Activated CD8-positive, alpha-beta T cell treated with anti-CD3 and anti-CD28 coated beads for 36 hours (primary cell): ENCODE measurements at regions not wholly inside any gene's neighbourhood (a gene's known extent, or its start where the extent isn't known, plus 50 kb on each side); places are given as distances from the start of the nearest gene placed in this dataset.

Experiments used
- ATAC-seq: fragments of 200-7000 bp; cut with Tn5 transposase; one replicate; pipeline ENCODE4 v1.10.0; 2021; ENCODE audit warnings: mild to moderate bottlenecking, moderate library complexity
- CTCF ChIA-PET: fragments of 350-600 bp; sonication (Branson Sonifier 250); formaldehyde crosslinking; loops from one replicate; lab custom pipeline; 2021; ENCODE audit warnings: antibody characterized with exemption; lab: Charles Lee
- POLR2A ChIA-PET: fragments of 350-600 bp; sonication (Branson Sonifier 250); formaldehyde crosslinking; loops from one replicate; lab custom pipeline; 2021; ENCODE audit warnings: antibody characterized with exemption; lab: Charles Lee
- DNase-seq: peaks from one replicate; pipeline ENCODE4 v3.0.0-alpha.2; 2020
- H3K27ac Mint-ChIP-seq: one replicate; pipeline ENCODE4 v1.8.0; 2021; ENCODE audit warnings: mild to moderate bottlenecking, mixed read lengths
- H3K27me3 Mint-ChIP-seq: one replicate; pipeline ENCODE4 v1.8.0; 2021; ENCODE audit warnings: mixed read lengths
- H3K36me3 Mint-ChIP-seq: one replicate; pipeline ENCODE4 v1.8.0; 2021; ENCODE audit warnings: low read depth, mixed read lengths
- H3K4me1 Mint-ChIP-seq: one replicate; pipeline ENCODE4 v1.8.0; 2021; ENCODE audit warnings: low read depth, mixed read lengths
- H3K4me3 Mint-ChIP-seq: one replicate; pipeline ENCODE4 v1.8.0; 2021; ENCODE audit warnings: mild to moderate bottlenecking, moderate library complexity, mixed read lengths
- H3K9me3 Mint-ChIP-seq: one replicate; pipeline ENCODE4 v1.8.0; 2021; ENCODE audit warnings: mixed read lengths
- intact Hi-C: fragments of 100-400 bp; cut with micrococcal nuclease; formaldehyde crosslinking; loops from one replicate; pipeline ENCODE4 v1.10.0; 2022
- TF ChIP-seq, protein P1 (sequence below): fragments of 200-600 bp; IDR thresholded peaks from one replicate; pipeline ENCODE4 v1.8.0; 2022; ENCODE audit warnings: antibody characterized with exemption, mild to moderate bottlenecking

DNA sequence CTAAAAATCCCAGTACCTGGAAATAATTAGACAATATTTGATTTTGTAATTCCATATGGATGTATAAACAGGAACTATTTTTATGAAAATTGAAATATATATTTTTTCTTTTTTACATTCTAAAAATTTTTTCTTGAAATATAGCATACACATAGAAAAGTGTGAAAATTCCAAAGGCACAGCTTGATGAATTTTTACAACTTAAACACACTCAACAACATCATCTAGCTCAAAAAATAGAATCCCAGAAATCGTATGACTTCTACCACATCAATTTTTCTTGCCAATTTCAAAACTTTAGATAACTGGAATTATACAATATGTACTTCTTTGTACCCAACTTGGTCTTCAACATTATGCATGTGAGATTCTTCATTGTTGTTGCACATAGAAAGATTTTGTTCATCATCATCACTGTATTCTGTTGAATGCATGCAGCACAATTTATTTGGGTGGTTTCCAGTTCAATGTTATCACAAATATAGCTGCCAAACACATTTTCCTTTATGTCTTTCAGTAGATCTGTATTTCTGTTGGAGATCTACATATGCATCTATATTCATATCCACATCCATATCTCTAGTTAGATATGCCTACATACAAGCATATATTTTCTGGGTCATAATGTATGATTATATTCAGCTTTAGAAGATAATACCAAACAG lies 340.7 kb upstream of the SLIT2 start:
- no peak overlapping the region for H3K27ac Mint-ChIP-seq
- H3K27me3 Mint-ChIP-seq = no peaks in the 10 kb centered on the region
- no peak overlapping the region for H3K4me3 Mint-ChIP-seq
- CTCF ChIA-PET = no interaction called here
- no peak for DNase-seq
- TF ChIP-seq, protein P1, sequence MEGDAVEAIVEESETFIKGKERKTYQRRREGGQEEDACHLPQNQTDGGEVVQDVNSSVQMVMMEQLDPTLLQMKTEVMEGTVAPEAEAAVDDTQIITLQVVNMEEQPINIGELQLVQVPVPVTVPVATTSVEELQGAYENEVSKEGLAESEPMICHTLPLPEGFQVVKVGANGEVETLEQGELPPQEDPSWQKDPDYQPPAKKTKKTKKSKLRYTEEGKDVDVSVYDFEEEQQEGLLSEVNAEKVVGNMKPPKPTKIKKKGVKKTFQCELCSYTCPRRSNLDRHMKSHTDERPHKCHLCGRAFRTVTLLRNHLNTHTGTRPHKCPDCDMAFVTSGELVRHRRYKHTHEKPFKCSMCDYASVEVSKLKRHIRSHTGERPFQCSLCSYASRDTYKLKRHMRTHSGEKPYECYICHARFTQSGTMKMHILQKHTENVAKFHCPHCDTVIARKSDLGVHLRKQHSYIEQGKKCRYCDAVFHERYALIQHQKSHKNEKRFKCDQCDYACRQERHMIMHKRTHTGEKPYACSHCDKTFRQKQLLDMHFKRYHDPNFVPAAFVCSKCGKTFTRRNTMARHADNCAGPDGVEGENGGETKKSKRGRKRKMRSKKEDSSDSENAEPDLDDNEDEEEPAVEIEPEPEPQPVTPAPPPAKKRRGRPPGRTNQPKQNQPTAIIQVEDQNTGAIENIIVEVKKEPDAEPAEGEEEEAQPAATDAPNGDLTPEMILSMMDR = no peak
- no peak for ATAC-seq
- POLR2A ChIA-PET = no interaction called here
- peaks cover 3% of the 10 kb centered on the region for H3K9me3 Mint-ChIP-seq
- intact Hi-C loops = no loop called here
- no peaks in the 10 kb centered on the region for H3K36me3 Mint-ChIP-seq
- H3K4me1 Mint-ChIP-seq = no peaks in the 10 kb centered on the region

DNA sequence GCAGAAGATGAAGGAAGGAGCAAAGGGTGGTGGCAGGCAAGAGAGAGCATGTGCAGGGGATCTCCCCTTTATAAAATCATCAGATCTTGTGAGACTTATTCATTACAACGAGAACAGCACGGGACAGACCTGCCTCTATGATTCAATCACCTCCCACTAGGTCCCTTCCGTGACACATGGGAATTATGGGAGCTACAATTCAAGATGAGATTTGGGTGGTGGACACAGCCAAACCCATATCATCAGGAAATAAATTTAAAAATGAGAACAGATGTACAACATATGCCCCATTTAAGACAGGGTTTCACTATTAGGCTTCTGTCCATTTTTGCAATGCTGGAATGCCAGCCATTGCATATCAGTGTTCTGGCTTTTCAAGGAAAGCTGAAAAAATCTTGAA lies 346.7 kb upstream of the SLIT2 start:
- CTCF ChIA-PET = no interaction called here
- no peak overlapping the region for H3K27ac Mint-ChIP-seq
- TF ChIP-seq, protein P1 = no peak
- POLR2A ChIA-PET = no interaction called here
- intact Hi-C loops = no loop called here
- no peaks in the 10 kb centered on the region for H3K4me1 Mint-ChIP-seq
- H3K36me3 Mint-ChIP-seq = no peaks in the 10 kb centered on the region
- H3K27me3 Mint-ChIP-seq = no peaks in the 10 kb centered on the region
- ATAC-seq (no peak), DNase-seq (no peak)
- H3K4me3 Mint-ChIP-seq = no peak overlapping the region
- H3K9me3 Mint-ChIP-seq = peaks cover 2% of the 10 kb centered on the region

DNA sequence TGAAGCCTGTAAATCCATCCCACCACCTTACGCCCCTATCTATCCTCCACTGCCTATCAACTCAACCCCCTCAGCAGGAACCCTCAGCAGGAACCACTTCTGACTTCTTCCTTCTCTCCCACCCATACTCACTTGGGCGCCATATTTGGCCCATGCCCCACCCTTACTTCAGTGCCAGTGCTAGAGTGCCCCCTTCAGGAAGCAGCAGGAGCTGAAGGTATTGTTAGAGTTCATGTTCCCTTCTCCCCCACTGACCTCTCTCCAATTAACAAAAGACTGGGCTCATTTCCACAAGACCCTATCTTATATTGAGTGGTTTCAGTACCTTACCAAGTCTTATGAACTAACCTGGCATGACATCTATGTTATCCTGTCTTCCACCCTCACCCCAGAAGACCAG lies 363.1 kb upstream of the SLIT2 start:
- Mint-ChIP-seq H3K9me3 (peaks cover 14% of the 10 kb centered on the region), H3K4me1 (no peaks in the 10 kb centered on the region), H3K27me3 (no peaks in the 10 kb centered on the region), H3K36me3 (no peaks in the 10 kb centered on the region), H3K4me3 (no peak overlapping the region), H3K27ac (no peak overlapping the region)
- TF ChIP-seq, protein P1 = no peak
- CTCF ChIA-PET = no interaction called here
- POLR2A ChIA-PET = no interaction called here
- intact Hi-C loops = no loop called here
- no peak for DNase-seq
- no peak for ATAC-seq

DNA sequence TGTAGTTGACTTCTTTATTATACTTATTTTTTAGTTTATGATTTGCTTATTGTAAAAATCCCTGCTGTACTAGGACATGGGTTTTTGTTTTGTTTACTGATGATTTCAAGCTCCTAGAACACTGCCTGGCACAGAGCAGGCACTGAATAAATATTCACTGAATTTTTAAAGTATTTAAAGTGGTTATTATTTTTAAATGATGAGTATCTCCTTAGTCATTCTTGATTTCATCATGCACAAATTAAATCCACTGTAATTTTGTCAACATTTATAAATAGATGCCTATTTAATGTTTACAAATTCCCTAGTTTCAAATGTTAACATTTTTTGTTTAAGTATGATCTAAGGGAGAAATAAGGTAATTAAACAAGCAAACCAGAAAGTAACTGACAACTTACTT lies 367.9 kb upstream of the SLIT2 start:
- CTCF ChIA-PET = no interaction called here
- H3K27me3 Mint-ChIP-seq = no peaks in the 10 kb centered on the region
- H3K9me3 Mint-ChIP-seq = peaks cover 12% of the 10 kb centered on the region

DNA sequence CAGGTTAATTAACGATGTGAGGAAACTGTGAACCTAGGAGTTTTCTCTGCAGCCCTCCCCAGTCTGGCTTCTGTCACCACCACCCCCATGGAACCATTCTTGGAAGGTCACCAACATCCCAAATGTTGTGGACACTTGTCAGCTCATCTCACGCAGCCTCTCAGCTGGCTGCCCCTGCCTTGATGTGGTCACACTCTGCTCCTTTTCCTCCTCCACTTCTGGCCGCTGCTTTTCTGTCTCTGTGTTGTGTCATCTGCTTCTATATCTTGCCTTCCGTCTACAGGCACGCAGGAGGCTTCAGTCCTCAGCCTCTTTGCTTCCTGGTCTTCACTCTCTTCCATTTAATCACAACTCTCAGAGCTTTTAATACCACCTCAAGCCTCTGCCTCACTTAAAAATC lies 371.5 kb upstream of the SLIT2 start:
- POLR2A ChIA-PET = no interaction called here
- Mint-ChIP-seq H3K27me3 (no peaks in the 10 kb centered on the region), H3K4me3 (no peak overlapping the region), H3K9me3 (peaks cover 3% of the 10 kb centered on the region), H3K4me1 (no peaks in the 10 kb centered on the region), H3K27ac (no peak overlapping the region), H3K36me3 (no peaks in the 10 kb centered on the region)
- TF ChIP-seq, protein P1 = no peak
- CTCF ChIA-PET = no interaction called here
- ATAC-seq (no peak), DNase-seq (no peak)
- intact Hi-C loops = no loop called here

More for the DNA sequence above, 367.9 kb upstream of the SLIT2 start:
- TF ChIP-seq, protein P1 = no peak
- H3K36me3 Mint-ChIP-seq = no peaks in the 10 kb centered on the region
- H3K4me1 Mint-ChIP-seq = no peaks in the 10 kb centered on the region
- H3K27ac Mint-ChIP-seq = no peak overlapping the region
- POLR2A ChIA-PET = no interaction called here
- intact Hi-C loops = no loop called here
- H3K4me3 Mint-ChIP-seq = no peak overlapping the region
- DNase-seq (no peak), ATAC-seq (no peak)
